Prostate gland (tissue), 2 donors: ENCODE measurements at regions not wholly inside any gene's neighbourhood (a gene's known extent, or its start where the extent isn't known, plus 50 kb on each side); places are given as distances from the start of the nearest gene placed in this dataset.

Experiments used
- DNase-seq: peaks from one replicate; pipeline ENCODE4 v3.0.0-alpha.2; 2019; ENCODE audit warnings: low spot score
- H3K27ac ChIP-seq, 2 donors: fragments of 200-600 bp; sonication (generic); 2 replicates each; pipeline ENCODE4 v1.5.1; 2017 to 2019
- H3K27me3 ChIP-seq: fragments of 200-600 bp; sonication (generic); replicated peaks from 2 replicates; pipeline ENCODE4 v1.5.1; 2019; ENCODE audit not compliant: insufficient read depth
- H3K36me3 ChIP-seq, 2 donors: fragments of 200-600 bp; sonication (generic); 1 replicate in 1 of 2; 2 replicates in 1 of 2; pipeline versions ENCODE4 v1.5.1 to v1.8.1; 2017 to 2019
- H3K4me1 ChIP-seq: fragments of 200-600 bp; sonication (generic); replicated peaks from 2 replicates; pipeline ENCODE4 v1.5.1; 2019
- H3K4me3 ChIP-seq, 2 donors: fragments of 200-600 bp; sonication (generic); 2 replicates each; pipeline ENCODE4 v1.5.1; 2017 to 2019
- H3K9me3 ChIP-seq: fragments of 200-600 bp; sonication (generic); 2 replicates; pipeline ENCODE4 v1.5.1; 2017
- CTCF ChIP-seq, 4 experiments: fragments of 200-600 bp in 2 of 4; fragments of 450-650 bp in 2 of 4; sonication (generic) in 2 of 4; IDR thresholded peaks; 1 replicate in 3 of 4; 2 replicates in 1 of 4; pipeline ENCODE4 v1.5.1; 2016 to 2019; ENCODE audit warnings: antibody characterized with exemption in 4 of 4, mild to moderate bottlenecking in 2 of 4, moderate library complexity in 2 of 4
- POLR2A ChIP-seq: fragments of 450-650 bp; IDR thresholded peaks from one replicate; pipeline ENCODE4 v1.6.1; 2016; ENCODE audit warnings: antibody characterized with exemption, mild to moderate bottlenecking
- POLR2AphosphoS5 ChIP-seq: sonication (generic); formaldehyde crosslinking; IDR thresholded peaks from one replicate; pipeline ENCODE4 v1.6.1; 2017; ENCODE audit warnings: antibody characterized with exemption
- WGBS: methylation state at CpG from one replicate; pipeline ENCODE4 v1.1.5; 2018; 5-methylcytosine and 5-hydroxymethylcytosine counted together
- intact Hi-C: fragments of 100-400 bp; cut with DNase I; formaldehyde crosslinking; loops from one replicate; pipeline ENCODE4 v1.14.2; 2022

GRCh38 chr2:13745330-13745729, 887.2 kb upstream of the LRATD1 start:
- Histone ChIP-seq H3K4me3 (no peak overlapping the region), H3K4me1 (no peaks in the 10 kb centered on the region), H3K27me3 (no peaks in the 10 kb centered on the region), H3K9me3 (no peaks in the 10 kb centered on the region), H3K27ac (no peak overlapping the region), H3K36me3 (no peaks in the 10 kb centered on the region)
- TF ChIP-seq CTCF (IDR thresholded peaks at IDR 0.05) (no peak), POLR2AphosphoS5 (no peak), POLR2A (no peak)
- WGBS = 58% methylated on average over 3 of the region's 3 CpGs
- intact Hi-C loops = no loop called here
- DNase-seq = no peak

DNA sequence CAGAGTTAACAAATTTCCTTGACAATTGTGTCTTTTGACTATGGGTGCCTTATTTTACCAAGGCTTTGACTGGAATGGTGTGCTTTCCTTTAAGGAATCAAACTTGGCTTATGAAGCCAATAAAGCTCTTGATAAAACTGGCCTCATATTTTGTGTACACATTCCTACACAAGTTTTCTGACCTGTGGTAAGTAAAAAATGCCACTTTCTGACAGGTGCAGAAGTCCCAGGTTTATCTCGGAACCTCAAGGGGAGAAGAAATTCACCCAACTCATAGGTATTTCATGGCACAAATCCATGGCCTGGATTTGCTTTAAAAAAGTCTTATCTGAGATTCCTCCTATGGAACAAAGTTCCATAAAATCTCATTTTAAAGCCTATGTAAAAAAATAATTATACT, 880.6 kb upstream of the LRATD1 start:
- WGBS = 87% methylated on average over 1 of the region's 1 CpG
- Histone ChIP-seq H3K36me3 (no peaks in the 10 kb centered on the region), H3K9me3 (no peaks in the 10 kb centered on the region), H3K4me1 (no peaks in the 10 kb centered on the region), H3K4me3 (no peak overlapping the region), H3K27me3 (no peaks in the 10 kb centered on the region), H3K27ac (no peak overlapping the region)
- DNase-seq = no peak
- no peak for TF ChIP-seq CTCF (IDR thresholded peaks at IDR 0.05)
- no peak for TF ChIP-seq POLR2AphosphoS5
- TF ChIP-seq POLR2A = no peak
- intact Hi-C loops = no loop called here

- Histone ChIP-seq H3K36me3 (no peaks in the 10 kb centered on the region), H3K4me1 (no peaks in the 10 kb centered on the region), H3K27ac (no peak overlapping the region), H3K9me3 (no peaks in the 10 kb centered on the region), H3K27me3 (no peaks in the 10 kb centered on the region), H3K4me3 (no peak overlapping the region)
- WGBS = 17% methylated on average over 1 of the region's 1 CpG
- DNase-seq = no peak
- intact Hi-C loops = no loop called here
- TF ChIP-seq CTCF (IDR thresholded peaks at IDR 0.05) = no peak
- no peak for TF ChIP-seq POLR2A
- TF ChIP-seq POLR2AphosphoS5 = no peak
Observed at GRCh38 chr2:13758412-13758811, 874.1 kb upstream of the LRATD1 start.

- Histone ChIP-seq H3K27me3 (no peaks in the 10 kb centered on the region), H3K4me3 (no peak overlapping the region), H3K4me1 (no peaks in the 10 kb centered on the region), H3K9me3 (no peaks in the 10 kb centered on the region), H3K36me3 (no peaks in the 10 kb centered on the region), H3K27ac (no peak overlapping the region)
- 41% methylated on average over 2 of the region's 2 CpGs for WGBS
- TF ChIP-seq CTCF (IDR thresholded peaks at IDR 0.05) = no peak
- TF ChIP-seq POLR2AphosphoS5 = no peak
- no peak for TF ChIP-seq POLR2A
- no peak for DNase-seq
- intact Hi-C loops = no loop called here
Observed at GRCh38 chr2:13768274-13768673, 864.2 kb upstream of the LRATD1 start.

GRCh38 chr2:13770279-13770678, 862.2 kb upstream of the LRATD1 start:
- intact Hi-C loops = no loop called here
- H3K27ac ChIP-seq = no peak overlapping the region
- 64% methylated on average over 2 of the region's 2 CpGs for WGBS
- no peak for TF ChIP-seq POLR2AphosphoS5
- no peak for TF ChIP-seq CTCF (IDR thresholded peaks at IDR 0.05)
- TF ChIP-seq POLR2A = no peak
- H3K27me3 ChIP-seq = no peaks in the 10 kb centered on the region
- no peaks in the 10 kb centered on the region for H3K36me3 ChIP-seq
- H3K9me3 ChIP-seq = no peaks in the 10 kb centered on the region
- H3K4me1 ChIP-seq = no peaks in the 10 kb centered on the region
- H3K4me3 ChIP-seq = no peak overlapping the region
- no peak for DNase-seq
